ENCODE measurements at regions not wholly inside any gene's neighbourhood (a gene's known extent, or its start where the extent isn't known, plus 50 kb on each side); places are given as distances from the start of the nearest gene placed in this dataset.

DNA sequence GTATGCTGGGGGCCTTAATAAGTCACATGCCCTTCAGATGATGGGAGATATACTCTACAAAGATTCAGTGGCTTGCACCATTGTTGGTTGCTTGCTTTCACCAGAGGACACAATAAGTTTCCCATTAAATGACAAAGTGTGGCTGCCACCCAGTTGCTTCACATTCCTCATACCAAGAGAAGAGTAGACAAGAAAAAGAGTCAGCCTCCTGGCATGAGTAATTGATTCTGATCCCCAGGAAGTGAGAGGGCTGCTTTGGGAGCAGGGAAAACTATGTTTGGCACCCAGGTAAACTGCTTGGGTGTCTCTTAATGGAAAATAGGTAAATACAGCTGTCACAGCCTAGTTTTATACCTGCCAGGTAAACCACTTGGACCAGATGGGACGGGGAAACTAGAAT, 66.7 kb upstream of the IL6 start:
- TF ChIP-seq CTCF (IDR thresholded peaks at IDR 0.05; ENCODE audit: low read depth, low read length) = no peak
- POLR2A ChIA-PET = no interaction called here
- H3K9me3 ChIP-seq (ENCODE audit: control insufficient read depth, insufficient read depth, low read length) = peaks cover 5% of the 10 kb centered on the region; the same call in 1 of the 2 replicates
- CTCF ChIA-PET = no interaction called here
- DNase-seq (ENCODE audit: low read depth, low spot score) = no peak
- H3K27ac ChIP-seq (ENCODE audit: low read depth, low read length) = no peak overlapping the region
- H3K27me3 ChIP-seq (ENCODE audit: control insufficient read depth, insufficient read depth, low read length) = no peaks in the 10 kb centered on the region
- H3K4me3 ChIP-seq (ENCODE audit: low read depth, low read length) = no peak overlapping the region

GRCh38 chr7:22659741-22660140, 67.3 kb upstream of the IL6 start:
- no peaks in the 10 kb centered on the region for H3K9me3 ChIP-seq (ENCODE audit: control insufficient read depth, insufficient read depth, low read length)
- POLR2A ChIA-PET = no interaction called here
- no peak for DNase-seq (ENCODE audit: low read depth, low spot score)
- no peak for TF ChIP-seq CTCF (IDR thresholded peaks at IDR 0.05; ENCODE audit: low read depth, low read length)
- no peaks in the 10 kb centered on the region for H3K27me3 ChIP-seq (ENCODE audit: control insufficient read depth, insufficient read depth, low read length)
- H3K27ac ChIP-seq (ENCODE audit: low read depth, low read length) = no peak overlapping the region
- no peak overlapping the region for H3K4me3 ChIP-seq (ENCODE audit: low read depth, low read length)
- CTCF ChIA-PET = no interaction called here

GRCh38 chr7:22658031-22658430, 69.0 kb upstream of the IL6 start:
- Histone ChIP-seq H3K4me3 (ENCODE audit: low read depth, low read length) (no peak overlapping the region), H3K9me3 (ENCODE audit: control insufficient read depth, insufficient read depth, low read length) (no peaks in the 10 kb centered on the region), H3K27me3 (ENCODE audit: control insufficient read depth, insufficient read depth, low read length) (no peaks in the 10 kb centered on the region), H3K27ac (ENCODE audit: low read depth, low read length) (no peak overlapping the region)
- TF ChIP-seq CTCF (IDR thresholded peaks at IDR 0.05; ENCODE audit: low read depth, low read length) = no peak
- CTCF ChIA-PET = interaction anchor here (0.7 kb wide), 1 partner anchor 69 kb away, joined by 3 read pairs; no protein-coding TSS in a partner anchor
- POLR2A ChIA-PET = no interaction called here
- no peak for DNase-seq (ENCODE audit: low read depth, low spot score)

DNA sequence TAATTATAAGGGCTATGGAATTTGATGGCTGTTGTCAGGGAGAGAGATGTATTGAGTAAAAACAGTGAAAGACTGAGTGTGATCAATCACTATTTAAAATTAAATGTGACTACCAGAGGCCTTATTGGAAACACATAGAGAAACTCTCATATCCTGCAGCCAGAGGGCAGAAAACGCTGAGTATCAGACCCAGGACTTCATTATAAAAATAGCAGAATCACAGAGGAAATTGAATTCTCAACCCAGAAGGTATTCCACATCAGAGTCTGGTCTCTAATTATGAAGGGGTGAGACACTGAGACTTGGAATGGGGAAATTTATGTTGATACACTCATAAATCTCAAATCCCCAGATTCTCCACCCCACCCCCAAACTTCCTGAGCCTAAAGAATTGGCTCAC, 69.5 kb upstream of the IL6 start:
- no peak for DNase-seq (ENCODE audit: low read depth, low spot score)
- CTCF ChIA-PET = no interaction called here
- POLR2A ChIA-PET = no interaction called here
- H3K4me3 ChIP-seq (ENCODE audit: low read depth, low read length) = no peak overlapping the region
- no peaks in the 10 kb centered on the region for H3K9me3 ChIP-seq (ENCODE audit: control insufficient read depth, insufficient read depth, low read length)
- H3K27ac ChIP-seq (ENCODE audit: low read depth, low read length) = no peak overlapping the region
- TF ChIP-seq CTCF (IDR thresholded peaks at IDR 0.05; ENCODE audit: low read depth, low read length) = peak; percentile 10; the same call in 1 of the 2 replicates
- H3K27me3 ChIP-seq (ENCODE audit: control insufficient read depth, insufficient read depth, low read length) = no peaks in the 10 kb centered on the region

DNA sequence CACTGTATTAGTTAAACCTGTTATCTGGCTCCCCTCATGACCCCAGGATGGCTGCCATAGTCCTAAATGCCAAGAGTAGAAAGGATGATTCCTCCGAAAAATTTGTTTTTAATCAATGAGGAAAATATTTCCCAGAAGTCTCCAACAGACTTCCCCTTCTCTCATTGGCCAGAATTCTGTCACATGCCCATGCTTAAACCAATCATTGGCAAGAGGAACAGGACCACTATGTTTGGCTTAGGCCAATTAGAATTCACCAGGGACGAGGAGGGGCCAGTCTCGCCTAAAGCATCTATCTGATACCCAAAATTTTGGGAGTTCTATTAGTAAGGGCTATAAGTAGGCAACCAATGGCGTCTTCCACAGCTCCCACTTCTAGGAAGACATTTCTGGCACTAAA, 71.2 kb upstream of the IL6 start:
- ChIA-PET CTCF (interaction anchor here (0.6 to 1.0 kb wide), 2 partner anchors 10 to 127 kb away, joined by 4 to 5 read pairs; no protein-coding TSS in a partner anchor), POLR2A (no interaction called here)

More for the DNA sequence above, 71.2 kb upstream of the IL6 start:
- no peak overlapping the region for H3K27ac ChIP-seq (ENCODE audit: low read depth, low read length)
- no peaks in the 10 kb centered on the region for H3K9me3 ChIP-seq (ENCODE audit: control insufficient read depth, insufficient read depth, low read length)
- H3K27me3 ChIP-seq (ENCODE audit: control insufficient read depth, insufficient read depth, low read length) = no peaks in the 10 kb centered on the region
- DNase-seq (ENCODE audit: low read depth, low spot score) = no peak
- no peak overlapping the region for H3K4me3 ChIP-seq (ENCODE audit: low read depth, low read length)
- no peak for TF ChIP-seq CTCF (IDR thresholded peaks at IDR 0.05; ENCODE audit: low read depth, low read length)

Data from AG04450 (cell line).